Neuron (in vitro differentiated cells): ENCODE measurements at regions not wholly inside any gene's neighbourhood (a gene's known extent, or its start where the extent isn't known, plus 50 kb on each side); places are given as distances from the start of the nearest gene placed in this dataset.
"Not testable (repeated sequence)": the region's sequence is repeated elsewhere in the genome, so short reads cannot be mapped to it uniquely, and the experiment has no call there.

ENCODE experiments used
- H2AFZ ChIP-seq: one replicate; pipeline ENCODE4 v1.6.1; 2013; ENCODE audit warnings: low read depth, mild to moderate bottlenecking, inconsistent platforms, low read length, moderate library complexity
- H3K27me3 ChIP-seq: one replicate; pipeline ENCODE4 v1.6.1; 2013; ENCODE audit warnings: low read length; ENCODE audit not compliant: insufficient read depth
- H3K36me3 ChIP-seq: one replicate; pipeline ENCODE4 v1.6.1; 2013; ENCODE audit warnings: low read length; ENCODE audit not compliant: insufficient read depth
- H3K4me1 ChIP-seq: one replicate; pipeline ENCODE4 v1.6.1; 2013; ENCODE audit warnings: low read length; ENCODE audit not compliant: insufficient read depth
- H3K4me3 ChIP-seq: 2 replicates; pipeline ENCODE4 v1.5.1; 2013; ENCODE audit warnings: mild to moderate bottlenecking, low read length, moderate library complexity
- H3K9me3 ChIP-seq: one replicate; pipeline ENCODE4 v1.6.1; 2013; ENCODE audit warnings: low read length

DNA sequence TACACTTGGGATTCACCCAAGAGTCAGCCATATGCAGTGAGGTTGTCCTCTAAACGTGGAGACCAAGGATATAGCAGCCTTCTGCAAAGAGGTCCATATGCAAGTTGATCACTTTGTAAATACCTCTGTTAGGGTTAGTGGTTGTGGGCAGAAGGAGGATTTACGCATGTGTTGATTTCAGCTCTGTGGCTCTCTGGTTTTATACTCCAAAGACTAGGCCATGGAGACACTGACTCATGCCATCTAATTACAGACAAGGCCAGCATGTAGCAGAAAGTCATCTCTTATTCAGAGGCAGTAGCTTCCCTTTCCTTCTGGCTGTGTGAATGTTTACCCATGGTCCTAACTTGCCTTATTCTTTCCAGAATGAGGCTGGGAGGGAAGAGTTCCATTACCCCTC, 140.9 kb upstream of the GOLGA6L4 start:
- not testable (repeated sequence) for H3K36me3 ChIP-seq, H3K4me1 ChIP-seq, H3K27me3 ChIP-seq, H2AFZ ChIP-seq, H3K9me3 ChIP-seq, H3K4me3 ChIP-seq

GRCh38 chr15:84097053-84097452, 138.5 kb upstream of the GOLGA6L4 start:
- H3K27me3 ChIP-seq, H3K36me3 ChIP-seq, H2AFZ ChIP-seq, H3K9me3 ChIP-seq, H3K4me3 ChIP-seq, H3K4me1 ChIP-seq: not testable (repeated sequence)

DNA sequence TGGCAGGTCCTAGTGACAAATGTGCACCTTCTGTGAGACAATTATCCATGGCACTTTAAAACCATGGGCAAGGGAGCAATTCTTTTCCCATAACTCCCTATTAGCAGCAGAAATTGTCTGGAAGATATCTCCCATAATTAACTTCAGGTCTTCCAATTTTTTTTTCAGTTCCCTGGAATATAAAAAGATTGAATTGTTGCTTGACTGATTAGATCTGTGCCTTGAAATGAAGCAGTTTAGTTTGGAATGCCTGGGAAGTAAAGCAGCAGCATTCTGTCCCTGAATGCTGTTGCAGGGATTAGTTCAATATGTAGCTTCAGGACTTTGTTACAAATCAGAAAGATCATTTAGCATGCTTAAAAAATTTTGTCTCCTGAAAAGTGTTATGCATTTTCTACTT, 137.0 kb upstream of the GOLGA6L4 start:
- Histone ChIP-seq H2AFZ (no peak overlapping the region), H3K9me3 (no peaks in the 10 kb centered on the region), H3K4me1 (no peaks in the 10 kb centered on the region), H3K36me3 (no peaks in the 10 kb centered on the region), H3K4me3 (no peak overlapping the region), H3K27me3 (no peaks in the 10 kb centered on the region)

- H3K27me3 ChIP-seq: no peaks in the 10 kb centered on the region
- H3K9me3 ChIP-seq: no peaks in the 10 kb centered on the region
- H3K4me3 ChIP-seq: no peak overlapping the region
- no peak overlapping the region for H2AFZ ChIP-seq
- no peaks in the 10 kb centered on the region for H3K4me1 ChIP-seq
- H3K36me3 ChIP-seq: no peaks in the 10 kb centered on the region
Measured at GRCh38 chr15:84099181-84099580, 136.4 kb upstream of the GOLGA6L4 start.

DNA sequence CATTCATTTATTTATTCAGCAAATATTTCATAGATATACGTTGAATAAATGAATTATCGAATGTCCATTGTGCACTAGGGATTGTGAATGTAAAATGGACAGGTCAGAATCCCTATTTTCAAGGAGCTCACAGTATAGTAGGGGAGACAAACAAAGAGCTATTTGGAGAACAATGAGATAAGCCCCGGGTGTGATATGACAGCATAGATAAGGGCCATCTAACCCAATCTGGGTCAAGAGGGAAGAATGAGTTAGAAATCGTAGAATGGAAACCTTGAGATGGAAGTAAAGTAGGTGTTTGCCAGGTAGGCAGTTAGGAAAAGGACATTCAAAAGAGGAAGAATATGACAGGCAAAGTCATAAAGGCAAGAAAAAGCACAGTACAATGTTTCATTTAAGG, 132.2 kb upstream of the GOLGA6L4 start:
- no peaks in the 10 kb centered on the region for H3K4me1 ChIP-seq
- H3K36me3 ChIP-seq: no peaks in the 10 kb centered on the region
- H2AFZ ChIP-seq: no peak overlapping the region
- no peak overlapping the region for H3K4me3 ChIP-seq
- H3K9me3 ChIP-seq: no peaks in the 10 kb centered on the region
- no peaks in the 10 kb centered on the region for H3K27me3 ChIP-seq

DNA sequence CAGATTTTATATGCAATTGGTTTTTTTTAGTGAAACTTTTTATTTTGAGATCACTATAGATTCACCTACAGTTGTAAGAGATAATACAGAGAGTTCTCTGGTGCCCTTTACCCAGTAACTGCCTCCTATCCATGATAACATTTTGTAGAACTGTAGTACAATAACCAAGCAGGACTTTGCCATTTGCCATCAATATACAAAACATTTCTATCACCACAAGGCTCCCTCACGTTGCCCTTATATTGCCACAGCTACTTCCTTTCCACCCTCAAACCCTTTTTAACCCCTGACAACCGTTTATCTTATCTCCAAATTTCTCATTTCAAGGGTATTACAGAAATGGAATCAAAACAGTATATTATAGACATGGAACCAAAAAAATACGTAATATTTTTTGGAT, 130.7 kb upstream of the GOLGA6L4 start:
- no peaks in the 10 kb centered on the region for H3K9me3 ChIP-seq
- no peaks in the 10 kb centered on the region for H3K36me3 ChIP-seq

DNA sequence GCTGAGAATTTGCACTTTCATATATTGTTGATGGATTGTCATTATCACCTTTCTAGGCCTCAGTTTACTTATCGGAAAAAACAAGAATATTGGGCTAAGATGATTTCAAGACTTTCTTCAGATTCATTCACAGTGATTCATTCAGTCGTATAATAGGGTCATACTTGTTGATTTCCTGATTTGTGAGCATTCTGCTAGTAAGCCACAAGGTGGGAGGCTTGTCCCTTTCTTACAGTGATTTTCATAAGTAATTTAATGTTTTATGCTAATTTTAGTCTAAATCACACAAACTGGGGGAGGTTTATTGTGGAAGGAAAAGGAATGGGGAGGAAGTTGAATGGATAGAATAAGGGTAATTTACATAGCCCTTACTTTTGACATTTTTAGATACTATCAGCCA, 126.8 kb upstream of the GOLGA6L4 start:
- H3K36me3 ChIP-seq: no peaks in the 10 kb centered on the region
- no peak overlapping the region for H2AFZ ChIP-seq
- no peaks in the 10 kb centered on the region for H3K9me3 ChIP-seq
- H3K27me3 ChIP-seq: no peaks in the 10 kb centered on the region
- H3K4me3 ChIP-seq: no peak overlapping the region
- peaks cover 3% of the 10 kb centered on the region for H3K4me1 ChIP-seq

More for the DNA sequence above, 130.7 kb upstream of the GOLGA6L4 start:
- H3K27me3 ChIP-seq: no peaks in the 10 kb centered on the region
- H3K4me1 ChIP-seq: peaks cover 3% of the 10 kb centered on the region
- H2AFZ ChIP-seq: no peak overlapping the region
- H3K4me3 ChIP-seq: no peak overlapping the region

- Histone ChIP-seq H3K27me3 (no peaks in the 10 kb centered on the region), H3K4me3 (no peak overlapping the region), H3K4me1 (peaks cover 3% of the 10 kb centered on the region), H2AFZ (no peak overlapping the region), H3K9me3 (no peaks in the 10 kb centered on the region), H3K36me3 (no peaks in the 10 kb centered on the region)
Measured at GRCh38 chr15:84111575-84111974, 124.0 kb upstream of the GOLGA6L4 start.

DNA sequence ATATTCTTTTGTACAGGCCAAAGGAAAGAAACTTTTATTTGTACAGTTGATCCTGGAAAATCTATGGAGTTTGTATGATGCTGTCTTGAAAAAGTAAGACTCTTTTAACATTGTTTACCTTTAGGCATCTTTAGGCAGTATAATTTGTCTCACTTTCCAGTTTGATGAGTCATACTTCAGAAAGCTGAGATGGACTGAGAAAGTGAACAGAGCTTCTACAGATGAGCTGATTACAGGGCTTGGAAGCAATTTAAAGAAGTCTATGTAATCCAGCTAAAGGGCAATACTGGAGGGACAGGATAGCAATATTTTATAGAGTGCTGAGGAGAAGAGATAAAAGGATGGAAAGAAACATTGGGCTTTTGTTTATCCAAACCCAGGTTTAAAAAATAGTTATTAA, 123.5 kb upstream of the GOLGA6L4 start:
- Histone ChIP-seq H2AFZ (no peak overlapping the region), H3K4me1 (peaks cover 3% of the 10 kb centered on the region)

GRCh38 chr15:84113919-84114318, 121.7 kb upstream of the GOLGA6L4 start:
- peaks cover 3% of the 10 kb centered on the region for H3K4me1 ChIP-seq
- no peaks in the 10 kb centered on the region for H3K36me3 ChIP-seq
- no peak overlapping the region for H3K4me3 ChIP-seq
- no peaks in the 10 kb centered on the region for H3K27me3 ChIP-seq
- H3K9me3 ChIP-seq: no peaks in the 10 kb centered on the region
- no peak overlapping the region for H2AFZ ChIP-seq

More for the DNA sequence above, 123.5 kb upstream of the GOLGA6L4 start:
- H3K4me3 ChIP-seq: no peak overlapping the region
- H3K9me3 ChIP-seq: no peaks in the 10 kb centered on the region
- no peaks in the 10 kb centered on the region for H3K36me3 ChIP-seq
- no peaks in the 10 kb centered on the region for H3K27me3 ChIP-seq

DNA sequence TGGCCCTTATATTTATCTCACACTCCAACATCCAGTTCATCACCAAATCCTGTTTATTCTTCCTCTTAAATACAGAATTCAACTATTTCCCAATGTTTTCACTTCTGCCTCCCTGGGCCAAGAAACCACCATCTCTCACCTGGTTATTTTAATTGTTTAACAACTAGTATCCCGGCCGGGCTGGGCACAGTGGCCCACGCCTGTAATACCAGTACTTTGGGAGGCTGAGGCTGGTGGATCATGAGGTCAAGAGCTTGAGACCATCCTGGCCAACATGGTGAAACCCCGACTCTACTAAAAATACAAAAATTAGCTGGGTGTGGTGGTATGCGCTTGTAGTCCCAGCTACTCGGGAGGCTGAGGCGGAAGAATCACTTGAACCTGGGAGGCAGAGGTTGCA, 120.9 kb upstream of the GOLGA6L4 start:
- not testable (repeated sequence) for H2AFZ ChIP-seq, H3K36me3 ChIP-seq, H3K27me3 ChIP-seq, H3K4me3 ChIP-seq, H3K9me3 ChIP-seq, H3K4me1 ChIP-seq

- H3K4me3 ChIP-seq, H3K9me3 ChIP-seq, H3K36me3 ChIP-seq, H3K27me3 ChIP-seq, H3K4me1 ChIP-seq, H2AFZ ChIP-seq: not testable (repeated sequence)
Measured at GRCh38 chr15:84119351-84119750, 116.2 kb upstream of the GOLGA6L4 start.

GRCh38 chr15:84120903-84121302, 114.7 kb upstream of the GOLGA6L4 start:
- not testable (repeated sequence) for H3K27me3 ChIP-seq, H3K36me3 ChIP-seq, H3K4me1 ChIP-seq, H2AFZ ChIP-seq, H3K9me3 ChIP-seq, H3K4me3 ChIP-seq

DNA sequence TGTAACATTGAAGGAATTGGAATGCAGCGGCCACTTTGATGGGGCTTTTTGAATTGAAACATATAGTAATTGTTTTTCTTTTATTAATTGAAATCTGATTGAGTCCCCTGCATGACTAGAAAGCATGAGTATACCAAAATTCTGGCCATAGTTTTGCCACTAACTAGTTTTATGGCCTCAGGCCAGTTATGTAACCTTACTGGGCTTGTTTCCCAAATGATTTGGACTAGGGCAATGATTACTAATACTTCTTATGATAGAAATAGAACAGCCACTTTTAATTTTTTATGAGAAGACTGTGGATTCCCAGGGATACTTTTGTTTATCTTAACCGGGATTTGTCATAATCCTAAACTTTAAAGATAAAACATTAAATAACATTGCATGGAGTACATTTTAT, 106.9 kb upstream of the GOLGA6L4 start:
- H3K36me3 ChIP-seq, H3K4me1 ChIP-seq, H3K9me3 ChIP-seq, H3K4me3 ChIP-seq, H3K27me3 ChIP-seq, H2AFZ ChIP-seq: not testable (repeated sequence)
